GM23338 (cell line): ENCODE measurements at regions not wholly inside any gene's neighbourhood (a gene's known extent, or its start where the extent isn't known, plus 50 kb on each side); places are given as distances from the start of the nearest gene placed in this dataset.

Source experiments
- ATAC-seq: fragments of 200-7000 bp; cut with Tn5 transposase; 3 replicates; pipeline ENCODE4 v1.9.1; 2020
- DNase-seq: peaks from one replicate; pipeline ENCODE4 v3.0.0-alpha.2; 2015; ENCODE audit warnings: low spot score
- H2AFZ ChIP-seq: fragments of 200-600 bp; sonication (generic); 2 replicates; pipeline ENCODE4 v1.8.0; 2016; ENCODE audit warnings: antibody characterized with exemption, mild to moderate bottlenecking, moderate library complexity
- H3F3A ChIP-seq: fragments of 200-600 bp; sonication (generic); replicated peaks from 2 replicates; pipeline ENCODE4 v1.8.0; 2017; ENCODE audit warnings: antibody characterized with exemption, mixed run types, low read depth
- H3K27ac ChIP-seq: fragments of 200-600 bp; sonication (generic); 2 replicates; pipeline ENCODE4 v1.6.1; 2016; ENCODE audit warnings: low read depth
- H3K27me3 ChIP-seq: fragments of 200-600 bp; sonication (generic); 2 replicates; pipeline ENCODE4 v1.8.0; 2016; ENCODE audit warnings: mild to moderate bottlenecking, mixed run types, moderate library complexity; ENCODE audit not compliant: insufficient read depth
- H3K36me3 ChIP-seq: fragments of 200-600 bp; sonication (generic); 2 replicates; pipeline ENCODE4 v1.8.0; 2016; ENCODE audit warnings: mild to moderate bottlenecking; ENCODE audit not compliant: insufficient read depth
- H3K4me1 ChIP-seq: fragments of 200-600 bp; sonication (generic); 2 replicates; pipeline ENCODE4 v1.8.0; 2016; ENCODE audit warnings: mild to moderate bottlenecking, moderate library complexity; ENCODE audit not compliant: insufficient read depth
- H3K4me2 ChIP-seq: fragments of 200-600 bp; sonication (generic); 2 replicates; pipeline ENCODE4 v1.7.1; 2017; ENCODE audit warnings: mixed run types
- H3K4me3 ChIP-seq: fragments of 200-600 bp; sonication (generic); 2 replicates; pipeline ENCODE4 v1.6.1; 2016; ENCODE audit warnings: mixed run types
- H3K79me2 ChIP-seq: fragments of 200-600 bp; sonication (generic); replicated peaks from 2 replicates; pipeline ENCODE4 v1.8.0; 2017; ENCODE audit warnings: mild to moderate bottlenecking; ENCODE audit not compliant: insufficient read depth
- H3K9me2 ChIP-seq: fragments of 200-600 bp; sonication (generic); 2 replicates; pipeline ENCODE4 v1.8.0; 2017; ENCODE audit not compliant: insufficient read depth
- H4K20me1 ChIP-seq: fragments of 200-600 bp; sonication (generic); replicated peaks from 2 replicates; pipeline ENCODE4 v1.8.0; 2017; ENCODE audit warnings: mild to moderate bottlenecking; ENCODE audit not compliant: insufficient read depth
- H3K27ac Mint-ChIP-seq: 2 replicates; pipeline ENCODE4 v1.8.0; 2020; ENCODE audit warnings: inconsistent platforms, mild to moderate bottlenecking, moderate library complexity, mixed read lengths
- H3K27me3 Mint-ChIP-seq: 3 replicates; pipeline ENCODE4 v1.8.0; 2022; ENCODE audit warnings: low read depth, mild to moderate bottlenecking, moderate library complexity, mixed read lengths, inconsistent platforms; ENCODE audit not compliant: insufficient read depth, poor library complexity
- H3K36me3 Mint-ChIP-seq: 3 replicates; pipeline ENCODE4 v1.8.0; 2021; ENCODE audit warnings: low read depth, mild to moderate bottlenecking, inconsistent platforms, moderate library complexity, mixed read lengths
- H3K4me1 Mint-ChIP-seq: 3 replicates; pipeline ENCODE4 v1.8.0; 2020; ENCODE audit warnings: mild to moderate bottlenecking, inconsistent platforms, mixed read lengths
- H3K4me3 Mint-ChIP-seq: 3 replicates; pipeline ENCODE4 v1.8.0; 2021; ENCODE audit warnings: moderate library complexity, mild to moderate bottlenecking, inconsistent platforms, mixed read lengths
- H3K9me3 Mint-ChIP-seq: 3 replicates; pipeline ENCODE4 v1.8.0; 2020; ENCODE audit warnings: moderate library complexity, mild to moderate bottlenecking, inconsistent platforms, mixed read lengths
- CREB1 ChIP-seq: fragments of 250-450 bp; sonication (Bioruptor Pico); IDR thresholded peaks from 2 replicates; pipeline ENCODE4 v1.5.0; 2020; ENCODE audit warnings: low read depth, mild to moderate bottlenecking, moderate library complexity
- CTCF ChIP-seq, 2 experiments: fragments of 200-600 bp in 1 of 2; sonication (generic) in 1 of 2; conservative IDR thresholded peaks; 2 replicates each; pipeline versions ENCODE4 v1.5.1 to v1.6.1; 2016 to 2017; ENCODE audit warnings: antibody characterized with exemption in 2 of 2, low read depth in 2 of 2, mild to moderate bottlenecking in 2 of 2, moderate library complexity in 1 of 2
- ETS1 ChIP-seq: IDR thresholded peaks from 2 replicates; pipeline ENCODE4 v1.6.1; 2016; ENCODE audit warnings: antibody characterized with exemption
- JUNB ChIP-seq: IDR thresholded peaks from one replicate; pipeline ENCODE4 v1.6.1; 2016; ENCODE audit warnings: antibody characterized with exemption; ENCODE audit not compliant: unreplicated experiment
- REST ChIP-seq: IDR thresholded peaks from one replicate; pipeline ENCODE4 v1.6.1; 2018; ENCODE audit warnings: antibody characterized with exemption; ENCODE audit not compliant: unreplicated experiment
- STAT1 ChIP-seq: IDR thresholded peaks from one replicate; pipeline ENCODE4 v1.6.1; 2016; ENCODE audit warnings: antibody characterized with exemption; ENCODE audit not compliant: unreplicated experiment
- ZNF331 ChIP-seq: fragments of 250-450 bp; sonication (Bioruptor Pico); IDR thresholded peaks from 2 replicates; pipeline ENCODE4 v1.5.0; 2020; ENCODE audit warnings: low read depth, mild to moderate bottlenecking, moderate library complexity

GRCh38 chr17:34456121-34456520, 93.1 kb upstream of the CCL1 start (continued):
- TF ChIP-seq ETS1 (no peak), ZNF331 (CRISPR knock-in tag) (no peak), JUNB (no peak), CTCF (conservative IDR thresholded peaks at IDR 0.05; ENCODE audit: low read depth in 2 of 2) (no peak), STAT1 (no peak), REST (no peak), CREB1 (no peak)

- Mint-ChIP-seq H3K4me1 (peaks cover 7% of the 10 kb centered on the region; the same call in 2 of the 3 replicates), H3K27me3 (no peaks in the 10 kb centered on the region), H3K4me3 (no peak overlapping the region), H3K9me3 (no peaks in the 10 kb centered on the region), H3K27ac (no peak overlapping the region), H3K36me3 (no peaks in the 10 kb centered on the region)
- H3K9me2 ChIP-seq: no peaks in the 10 kb centered on the region
- DNase-seq: no peak
- no peak for ATAC-seq
- no peak overlapping the region for H3K4me2 ChIP-seq
- no peaks in the 10 kb centered on the region for H3F3A ChIP-seq
- H4K20me1 ChIP-seq: no peaks in the 10 kb centered on the region
- no peak for TF ChIP-seq REST
- H3K4me1 ChIP-seq: no peaks in the 10 kb centered on the region
- no peak overlapping the region for H3K27ac ChIP-seq
- no peaks in the 10 kb centered on the region for H3K79me2 ChIP-seq
- no peaks in the 10 kb centered on the region for H3K27me3 ChIP-seq
- H2AFZ ChIP-seq: peak overlapping the region; percentile 19; the same call in 1 of the 2 replicates
- no peak overlapping the region for H3K4me3 ChIP-seq
- H3K36me3 ChIP-seq: no peaks in the 10 kb centered on the region
Observed at GRCh38 chr17:34452769-34453168, 89.7 kb upstream of the CCL1 start.
